ENCODE measurements at regions not wholly inside any gene's neighbourhood (a gene's known extent, or its start where the extent isn't known, plus 50 kb on each side); places are given as distances from the start of the nearest gene placed in this dataset.
A peak's percentile ranks its signal among the peaks of the same experiment; 100 is the strongest.

GRCh38 chr12:132433641-132434395 is 56.1 kb upstream of the FBRSL1 start:
- no peak overlapping the region for H3K27ac ChIP-seq
- TF ChIP-seq CTCF (conservative IDR thresholded peaks at IDR 0.05) (no peak), ZFX (IDR thresholded peaks at IDR 0.05) (no peak)

GRCh38 chr12:132432721-132433577 is 57.0 kb upstream of the FBRSL1 start:
- TF ChIP-seq CTCF (conservative IDR thresholded peaks at IDR 0.05) (no peak), ZFX (IDR thresholded peaks at IDR 0.05) (no peak)
- no peak overlapping the region for H3K27ac ChIP-seq

- TF ChIP-seq ZFX (IDR thresholded peaks at IDR 0.05) (no peak), CTCF (conservative IDR thresholded peaks at IDR 0.05) (no peak)
- no peak overlapping the region for H3K27ac ChIP-seq
Measured at GRCh38 chr12:132432126-132432705, 57.7 kb upstream of the FBRSL1 start.

GRCh38 chr12:132430838-132431774 is 58.8 kb upstream of the FBRSL1 start:
- TF ChIP-seq CTCF (conservative IDR thresholded peaks at IDR 0.05) (no peak), ZFX (IDR thresholded peaks at IDR 0.05) (no peak)
- no peak overlapping the region for H3K27ac ChIP-seq

GRCh38 chr12:132429946-132430643 is 59.9 kb upstream of the FBRSL1 start:
- TF ChIP-seq CTCF (conservative IDR thresholded peaks at IDR 0.05) (no peak), ZFX (IDR thresholded peaks at IDR 0.05) (no peak)
- H3K27ac ChIP-seq, result no peak overlapping the region

GRCh38 chr12:132429602-132429945 is 60.4 kb upstream of the FBRSL1 start:
- TF ChIP-seq ZFX (IDR thresholded peaks at IDR 0.05) (no peak), CTCF (conservative IDR thresholded peaks at IDR 0.05) (no peak)
- peak overlapping the region; percentile 2; the same call in 1 of the 2 replicates for H3K27ac ChIP-seq

Data from C4-2B (cell line).